ENCODE measurements at regions not wholly inside any gene's neighbourhood (a gene's known extent, or its start where the extent isn't known, plus 50 kb on each side); places are given as distances from the start of the nearest gene placed in this dataset.

DNA sequence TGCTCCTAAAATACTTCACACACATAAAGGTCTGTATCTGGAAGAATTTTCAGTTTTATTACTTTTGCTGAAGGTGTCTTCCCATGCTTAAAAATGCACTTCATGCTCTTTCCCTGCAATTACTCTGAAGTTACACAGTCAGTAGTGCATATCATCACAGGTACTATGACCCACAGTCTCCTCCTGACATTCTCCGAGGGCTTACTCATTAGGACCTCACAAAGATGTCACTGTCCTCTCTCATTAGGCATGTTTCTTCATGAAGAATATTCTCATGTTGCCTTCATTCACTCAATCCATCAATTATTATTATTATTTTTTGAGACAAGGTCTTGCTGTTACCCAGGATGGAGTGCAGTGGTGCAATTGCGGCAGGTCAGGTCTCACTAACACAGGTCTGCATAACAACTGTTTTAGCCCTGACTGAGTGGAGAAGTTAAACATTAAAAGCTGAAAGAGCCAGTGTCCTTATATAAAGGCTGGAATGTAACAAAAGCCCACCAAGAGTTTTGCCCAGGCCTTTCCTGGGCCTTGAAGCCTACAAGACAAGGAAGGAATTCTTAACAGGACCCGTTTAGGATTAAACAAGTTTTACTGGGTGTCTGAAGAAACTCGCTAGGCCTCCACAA is 119.5 kb upstream of the WSCD2 start:
- H3K4me1 ChIP-seq (replicated peaks in 1 of 2; ENCODE audit: control insufficient read depth in 2 of 2, insufficient read depth in 2 of 2, low read length in 2 of 2), result no peaks in the 10 kb centered on the region
- WGBS (ENCODE audit: insufficient coverage, low coverage, missing lambda C conversion rate), result 0% methylated on average over 4 of the region's 4 CpGs
- H3K36me3 ChIP-seq (ENCODE audit: control insufficient read depth, insufficient read depth, low read length), result no peaks in the 10 kb centered on the region
- no peak overlapping the region for H2AFZ ChIP-seq (ENCODE audit: low read depth, low read length)
- FAIRE-seq (no peak), ATAC-seq (no peak), DNase-seq (ENCODE audit: extremely low read depth in 1 of 4, low spot score in 3 of 4) (no peak)
- H4K20me1 ChIP-seq (replicated peaks; ENCODE audit: control insufficient read depth, insufficient read depth, low read length), result no peaks in the 10 kb centered on the region
- in situ Hi-C loops (cut with MboI) (no loop called here), intact Hi-C loops (cut with micrococcal nuclease) (no loop called here)
- no peak overlapping the region for H3K4me2 ChIP-seq (ENCODE audit: insufficient read depth, low read length)
- H3K9ac ChIP-seq (ENCODE audit: insufficient read depth in 1 of 2, low read depth in 2 of 2, low read length in 2 of 2), result no peak overlapping the region
- BruUV-seq (replicated peaks), result no TSS peak
- no peaks in the 10 kb centered on the region for H3K79me2 ChIP-seq (ENCODE audit: control insufficient read depth, insufficient read depth, low read length)
- no peak overlapping the region for H3K27ac ChIP-seq (ENCODE audit: extremely low read depth, low read depth, low read length)
- no peaks in the 10 kb centered on the region for H3K9me3 ChIP-seq (replicated peaks; ENCODE audit: control insufficient read depth, insufficient read depth, low read depth, low read length)
- no peaks in the 10 kb centered on the region for H3K9me1 ChIP-seq (ENCODE audit: control insufficient read depth, insufficient read depth, low read length)
- ChIA-PET CTCF (ENCODE audit: low intra/inter-chr PET ratio) (no interaction called here), POLR2A (interaction anchor here (0.7 kb wide), 1 partner anchor 8 kb away, joined by 4 read pairs; no protein-coding TSS in a partner anchor)
- no peak overlapping the region for H3K4me3 ChIP-seq
- 0 out of 5 replicates have a peak, but pooled peaks cover 0 to 3% of the 10 kb centered on the region in 2 experiments for H3K27me3 ChIP-seq (ENCODE audit: control insufficient read depth in 2 of 2, insufficient read depth in 2 of 2, low read length in 2 of 2)
- no peak for TF ChIP-seq HDAC8 (tag; IDR thresholded peaks at IDR 0.05)
- no peak for TF ChIP-seq HDAC2 (IDR thresholded peaks at IDR 0.05)
- TF ChIP-seq RHOXF2B (CRISPR knock-in tag; conservative IDR thresholded peaks at IDR 0.05), result no peak
- no peak for TF ChIP-seq PCBP1 (IDR thresholded peaks at IDR 0.05; ENCODE audit: low read depth, low read length, poor library complexity, severe bottlenecking)
- TF ChIP-seq, protein P1, sequence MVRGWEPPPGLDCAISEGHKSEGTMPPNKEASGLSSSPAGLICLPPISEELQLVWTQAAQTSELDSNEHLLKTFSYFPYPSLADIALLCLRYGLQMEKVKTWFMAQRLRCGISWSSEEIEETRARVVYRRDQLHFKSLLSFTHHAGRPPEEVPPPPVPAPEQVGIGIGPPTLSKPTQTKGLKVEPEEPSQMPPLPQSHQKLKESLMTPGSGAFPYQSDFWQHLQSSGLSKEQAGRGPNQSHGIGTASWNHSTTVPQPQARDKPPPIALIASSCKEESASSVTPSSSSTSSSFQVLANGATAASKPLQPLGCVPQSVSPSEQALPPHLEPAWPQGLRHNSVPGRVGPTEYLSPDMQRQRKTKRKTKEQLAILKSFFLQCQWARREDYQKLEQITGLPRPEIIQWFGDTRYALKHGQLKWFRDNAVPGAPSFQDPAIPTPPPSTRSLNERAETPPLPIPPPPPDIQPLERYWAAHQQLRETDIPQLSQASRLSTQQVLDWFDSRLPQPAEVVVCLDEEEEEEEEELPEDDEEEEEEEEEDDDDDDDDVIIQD (CRISPR knock-in tag; IDR thresholded peaks at IDR 0.05), result no peak
- TF ChIP-seq, protein P2, sequence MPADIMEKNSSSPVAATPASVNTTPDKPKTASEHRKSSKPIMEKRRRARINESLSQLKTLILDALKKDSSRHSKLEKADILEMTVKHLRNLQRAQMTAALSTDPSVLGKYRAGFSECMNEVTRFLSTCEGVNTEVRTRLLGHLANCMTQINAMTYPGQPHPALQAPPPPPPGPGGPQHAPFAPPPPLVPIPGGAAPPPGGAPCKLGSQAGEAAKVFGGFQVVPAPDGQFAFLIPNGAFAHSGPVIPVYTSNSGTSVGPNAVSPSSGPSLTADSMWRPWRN (IDR thresholded peaks at IDR 0.05; ENCODE audit: low read depth), result no peak
- no peak for TF ChIP-seq FOXM1 (IDR thresholded peaks at IDR 0.05; ENCODE audit: low read depth)
- no peak for TF ChIP-seq FOXM1 (CRISPR knock-in tag; IDR thresholded peaks at IDR 0.05; ENCODE audit: low read depth)
- TF ChIP-seq, protein P3, sequence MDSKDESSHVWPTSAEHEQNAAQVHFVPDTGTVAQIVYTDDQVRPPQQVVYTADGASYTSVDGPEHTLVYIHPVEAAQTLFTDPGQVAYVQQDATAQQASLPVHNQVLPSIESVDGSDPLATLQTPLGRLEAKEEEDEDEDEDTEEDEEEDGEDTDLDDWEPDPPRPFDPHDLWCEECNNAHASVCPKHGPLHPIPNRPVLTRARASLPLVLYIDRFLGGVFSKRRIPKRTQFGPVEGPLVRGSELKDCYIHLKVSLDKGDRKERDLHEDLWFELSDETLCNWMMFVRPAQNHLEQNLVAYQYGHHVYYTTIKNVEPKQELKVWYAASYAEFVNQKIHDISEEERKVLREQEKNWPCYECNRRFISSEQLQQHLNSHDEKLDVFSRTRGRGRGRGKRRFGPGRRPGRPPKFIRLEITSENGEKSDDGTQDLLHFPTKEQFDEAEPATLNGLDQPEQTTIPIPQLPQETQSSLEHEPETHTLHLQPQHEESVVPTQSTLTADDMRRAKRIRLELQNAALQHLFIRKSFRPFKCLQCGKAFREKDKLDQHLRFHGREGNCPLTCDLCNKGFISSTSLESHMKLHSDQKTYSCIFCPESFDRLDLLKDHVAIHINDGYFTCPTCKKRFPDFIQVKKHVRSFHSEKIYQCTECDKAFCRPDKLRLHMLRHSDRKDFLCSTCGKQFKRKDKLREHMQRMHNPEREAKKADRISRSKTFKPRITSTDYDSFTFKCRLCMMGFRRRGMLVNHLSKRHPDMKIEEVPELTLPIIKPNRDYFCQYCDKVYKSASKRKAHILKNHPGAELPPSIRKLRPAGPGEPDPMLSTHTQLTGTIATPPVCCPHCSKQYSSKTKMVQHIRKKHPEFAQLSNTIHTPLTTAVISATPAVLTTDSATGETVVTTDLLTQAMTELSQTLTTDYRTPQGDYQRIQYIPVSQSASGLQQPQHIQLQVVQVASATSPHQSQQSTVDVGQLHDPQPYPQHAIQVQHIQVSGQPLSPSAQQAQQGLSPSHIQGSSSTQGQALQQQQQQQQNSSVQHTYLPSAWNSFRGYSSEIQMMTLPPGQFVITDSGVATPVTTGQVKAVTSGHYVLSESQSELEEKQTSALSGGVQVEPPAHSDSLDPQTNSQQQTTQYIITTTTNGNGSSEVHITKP (IDR thresholded peaks at IDR 0.05; ENCODE audit: partially characterized antibody), result no peak
- TF ChIP-seq, protein P4, sequence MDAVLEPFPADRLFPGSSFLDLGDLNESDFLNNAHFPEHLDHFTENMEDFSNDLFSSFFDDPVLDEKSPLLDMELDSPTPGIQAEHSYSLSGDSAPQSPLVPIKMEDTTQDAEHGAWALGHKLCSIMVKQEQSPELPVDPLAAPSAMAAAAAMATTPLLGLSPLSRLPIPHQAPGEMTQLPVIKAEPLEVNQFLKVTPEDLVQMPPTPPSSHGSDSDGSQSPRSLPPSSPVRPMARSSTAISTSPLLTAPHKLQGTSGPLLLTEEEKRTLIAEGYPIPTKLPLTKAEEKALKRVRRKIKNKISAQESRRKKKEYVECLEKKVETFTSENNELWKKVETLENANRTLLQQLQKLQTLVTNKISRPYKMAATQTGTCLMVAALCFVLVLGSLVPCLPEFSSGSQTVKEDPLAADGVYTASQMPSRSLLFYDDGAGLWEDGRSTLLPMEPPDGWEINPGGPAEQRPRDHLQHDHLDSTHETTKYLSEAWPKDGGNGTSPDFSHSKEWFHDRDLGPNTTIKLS (IDR thresholded peaks at IDR 0.05; ENCODE audit: borderline replicate concordance, low read depth), result no peak
- TF ChIP-seq ZNF785 (CRISPR knock-in tag; IDR thresholded peaks at IDR 0.05), result no peak

Data from K562 (cell line).